Large intestine (tissue), 3 donors: ENCODE measurements at regions not wholly inside any gene's neighbourhood (a gene's known extent, or its start where the extent isn't known, plus 50 kb on each side); places are given as distances from the start of the nearest gene placed in this dataset.

ENCODE experiments used
- DNase-seq, 2 donors: peaks; one replicate each; pipeline versions ENCODE4 v3.0.0 to v3.0.0-alpha.2; 2013
- H3K27ac ChIP-seq: one replicate; pipeline ENCODE4 v1.5.1; 2013; ENCODE audit warnings: low read length
- H3K27me3 ChIP-seq: 2 replicates; pipeline ENCODE4 v1.6.1; 2013; ENCODE audit warnings: low read length; ENCODE audit not compliant: control insufficient read depth, insufficient read depth
- H3K36me3 ChIP-seq: 2 replicates; pipeline ENCODE4 v1.6.1; 2013; ENCODE audit warnings: low read length; ENCODE audit not compliant: control insufficient read depth, insufficient read depth
- H3K4me1 ChIP-seq: one replicate; pipeline ENCODE4 v1.6.1; 2013; ENCODE audit warnings: low read length; ENCODE audit not compliant: control insufficient read depth, insufficient read depth
- H3K4me3 ChIP-seq: one replicate; pipeline ENCODE4 v1.5.1; 2013; ENCODE audit warnings: low read length
- H3K9me3 ChIP-seq: one replicate; pipeline ENCODE4 v1.6.1; 2013; ENCODE audit warnings: mild to moderate bottlenecking, low read depth, low read length, moderate library complexity; ENCODE audit not compliant: control insufficient read depth
- WGBS: methylation state at CpG from one replicate; pipeline ENCODE4 v1.1.5; 2013; ENCODE audit warnings: low lambda C conversion rate; ENCODE audit not compliant: insufficient coverage; 5-methylcytosine and 5-hydroxymethylcytosine counted together

GRCh38 chr6:133752129-133752528 is 136.8 kb upstream of the TCF21 start:
- Histone ChIP-seq H3K27me3 (no peaks in the 10 kb centered on the region), H3K9me3 (no peaks in the 10 kb centered on the region), H3K4me1 (no peaks in the 10 kb centered on the region), H3K27ac (no peak overlapping the region), H3K4me3 (no peak overlapping the region), H3K36me3 (no peaks in the 10 kb centered on the region)
- no CpG with 5 or more reads among the region's 3 CpGs for WGBS
- DNase-seq: no peak

- Histone ChIP-seq H3K9me3 (no peaks in the 10 kb centered on the region), H3K4me3 (no peak overlapping the region), H3K27ac (no peak overlapping the region), H3K27me3 (no peaks in the 10 kb centered on the region), H3K4me1 (no peaks in the 10 kb centered on the region), H3K36me3 (no peaks in the 10 kb centered on the region)
- no peak for DNase-seq
Observed at GRCh38 chr6:133753756-133754155, 135.2 kb upstream of the TCF21 start.

- DNase-seq: no peak
- no CpG with 5 or more reads among the region's 1 CpG for WGBS
- Histone ChIP-seq H3K9me3 (no peaks in the 10 kb centered on the region), H3K27ac (no peak overlapping the region), H3K4me3 (no peak overlapping the region), H3K36me3 (no peaks in the 10 kb centered on the region), H3K27me3 (no peaks in the 10 kb centered on the region), H3K4me1 (no peaks in the 10 kb centered on the region)
Observed at GRCh38 chr6:133754298-133754697, 134.6 kb upstream of the TCF21 start.

- no peak overlapping the region for H3K27ac ChIP-seq
- H3K4me1 ChIP-seq: no peaks in the 10 kb centered on the region
- H3K36me3 ChIP-seq: no peaks in the 10 kb centered on the region
- WGBS: 71% methylated on average over 1 of the region's 3 CpGs
- H3K4me3 ChIP-seq: no peak overlapping the region
- H3K27me3 ChIP-seq: no peaks in the 10 kb centered on the region
- no peak for DNase-seq
- no peaks in the 10 kb centered on the region for H3K9me3 ChIP-seq
Observed at GRCh38 chr6:133756078-133756695, 132.7 kb upstream of the TCF21 start.

- no peak overlapping the region for H3K27ac ChIP-seq
- H3K27me3 ChIP-seq: no peaks in the 10 kb centered on the region
- H3K36me3 ChIP-seq: no peaks in the 10 kb centered on the region
- DNase-seq: no peak
- WGBS: 60% methylated on average over 1 of the region's 2 CpGs
- H3K4me1 ChIP-seq: no peaks in the 10 kb centered on the region
- H3K9me3 ChIP-seq: no peaks in the 10 kb centered on the region
- H3K4me3 ChIP-seq: no peak overlapping the region
Observed at GRCh38 chr6:133757335-133757734, 131.6 kb upstream of the TCF21 start.

GRCh38 chr6:133758815-133759335 is 130.0 kb upstream of the TCF21 start:
- H3K4me1 ChIP-seq: no peaks in the 10 kb centered on the region
- no peaks in the 10 kb centered on the region for H3K9me3 ChIP-seq
- no peak overlapping the region for H3K27ac ChIP-seq
- no peaks in the 10 kb centered on the region for H3K27me3 ChIP-seq
- H3K36me3 ChIP-seq: no peaks in the 10 kb centered on the region
- no peak overlapping the region for H3K4me3 ChIP-seq
- 20% methylated on average over 1 of the region's 2 CpGs for WGBS
- no peak for DNase-seq

- no peak for DNase-seq
- 100% methylated on average over 3 of the region's 7 CpGs for WGBS
- no peak overlapping the region for H3K4me3 ChIP-seq
- no peaks in the 10 kb centered on the region for H3K9me3 ChIP-seq
- no peaks in the 10 kb centered on the region for H3K36me3 ChIP-seq
- H3K27ac ChIP-seq: no peak overlapping the region
- H3K27me3 ChIP-seq: no peaks in the 10 kb centered on the region
- H3K4me1 ChIP-seq: no peaks in the 10 kb centered on the region
Observed at GRCh38 chr6:133759524-133759923, 129.4 kb upstream of the TCF21 start.

- Histone ChIP-seq H3K36me3 (no peaks in the 10 kb centered on the region), H3K27ac (no peak overlapping the region), H3K27me3 (no peaks in the 10 kb centered on the region), H3K4me1 (no peaks in the 10 kb centered on the region), H3K4me3 (no peak overlapping the region), H3K9me3 (no peaks in the 10 kb centered on the region)
- WGBS: 58% methylated on average over 1 of the region's 1 CpG
- DNase-seq: no peak
Observed at GRCh38 chr6:133761706-133762105, 127.2 kb upstream of the TCF21 start.

GRCh38 chr6:133764008-133764753 is 124.7 kb upstream of the TCF21 start:
- WGBS: 83% methylated on average over 1 of the region's 2 CpGs
- no peaks in the 10 kb centered on the region for H3K27me3 ChIP-seq
- no peaks in the 10 kb centered on the region for H3K9me3 ChIP-seq
- no peaks in the 10 kb centered on the region for H3K36me3 ChIP-seq
- no peaks in the 10 kb centered on the region for H3K4me1 ChIP-seq
- no peak overlapping the region for H3K4me3 ChIP-seq
- H3K27ac ChIP-seq: no peak overlapping the region
- no peak for DNase-seq

- no CpG with 5 or more reads among the region's 2 CpGs for WGBS
- Histone ChIP-seq H3K27me3 (no peaks in the 10 kb centered on the region), H3K4me3 (no peak overlapping the region), H3K36me3 (no peaks in the 10 kb centered on the region), H3K9me3 (no peaks in the 10 kb centered on the region), H3K4me1 (no peaks in the 10 kb centered on the region), H3K27ac (no peak overlapping the region)
- DNase-seq: no peak
Observed at GRCh38 chr6:133764754-133765208, 124.1 kb upstream of the TCF21 start.
